B cell (primary cell): ENCODE measurements at regions not wholly inside any gene's neighbourhood (a gene's known extent, or its start where the extent isn't known, plus 50 kb on each side); places are given as distances from the start of the nearest gene placed in this dataset.

Experiments
- ATAC-seq: fragments of 200-7000 bp; cut with Tn5 transposase; one replicate; pipeline ENCODE4 v1.10.0; 2021; ENCODE audit warnings: low read depth, mild to moderate bottlenecking, moderate number of reproducible peaks, moderate library complexity
- CTCF ChIA-PET: fragments of 350-600 bp; sonication (Branson Sonifier 250); formaldehyde crosslinking; loops from one replicate; lab custom pipeline; 2021; ENCODE audit warnings: antibody characterized with exemption, inconsistent platforms; lab: Charles Lee
- POLR2A ChIA-PET: fragments of 350-600 bp; sonication (Branson Sonifier 250); formaldehyde crosslinking; loops from one replicate; lab custom pipeline; 2021; ENCODE audit warnings: antibody characterized with exemption; lab: Charles Lee
- DNase-seq: peaks from one replicate; pipeline ENCODE4 v3.0.0; 2013
- H2AFZ ChIP-seq: 2 replicates; pipeline ENCODE4 v1.6.1; 2012; ENCODE audit warnings: mild to moderate bottlenecking, low read depth, low read length; ENCODE audit not compliant: insufficient read depth, poor library complexity, severe bottlenecking
- H3K27ac ChIP-seq, 2 donors: 1 replicate in 1 of 2; 2 replicates in 1 of 2; pipeline ENCODE4 v1.5.1; 2012 to 2013; ENCODE audit warnings: low read length in 2 of 2, mild to moderate bottlenecking in 2 of 2, moderate library complexity in 1 of 2
- H3K27me3 ChIP-seq, 4 experiments: fragments of 200-600 bp in 1 of 4; sonication (generic) in 1 of 4; replicated peaks in 1 of 4; 1 replicate in 2 of 4; 2 replicates in 2 of 4; pipeline versions ENCODE4 v1.6.1 to v1.7.0; 2013 to 2016; ENCODE audit warnings: low read length in 3 of 4, mild to moderate bottlenecking in 2 of 4, mixed read lengths in 1 of 4, moderate library complexity in 1 of 4; ENCODE audit not compliant: insufficient read depth in 4 of 4, control insufficient read depth in 3 of 4; ENCODE audit errors: control extremely low read depth in 1 of 4
- H3K36me3 ChIP-seq, 2 experiments: replicated peaks in 1 of 2; 1 replicate in 1 of 2; 2 replicates in 1 of 2; pipeline versions ENCODE4 v1.6.1 to v1.7.1; 2013; ENCODE audit warnings: low read length in 1 of 2; ENCODE audit not compliant: insufficient read depth in 2 of 2, control insufficient read depth in 1 of 2; ENCODE audit errors: control extremely low read depth in 1 of 2, extremely low read depth in 1 of 2
- H3K4me1 ChIP-seq, 2 donors: fragments of 200-600 bp in 1 of 2; sonication (generic) in 1 of 2; 1 replicate in 1 of 2; 2 replicates in 1 of 2; pipeline versions ENCODE4 v1.5.1 to v1.6.1; 2013 to 2017; ENCODE audit warnings: low read length in 2 of 2; ENCODE audit not compliant: control insufficient read depth in 2 of 2, insufficient read depth in 2 of 2
- H3K4me2 ChIP-seq: replicated peaks from 2 replicates; pipeline ENCODE3; 2012; ENCODE audit warnings: mild to moderate bottlenecking, low read depth, low read length; ENCODE audit not compliant: poor library complexity, severe bottlenecking
- H3K4me3 ChIP-seq, 5 experiments: fragments of 200-600 bp in 1 of 5; sonication (generic) in 1 of 5; 1 replicate in 3 of 5; 2 replicates in 2 of 5; pipeline versions ENCODE4 v1.5.1 to v1.7.0; 2011 to 2016; ENCODE audit warnings: low read length in 4 of 5, mild to moderate bottlenecking in 4 of 5, low read depth in 2 of 5, control low read depth in 1 of 5, moderate library complexity in 1 of 5; ENCODE audit not compliant: insufficient read depth in 1 of 5; ENCODE audit errors: control extremely low read depth in 1 of 5, extremely low read depth in 1 of 5
- H3K79me2 ChIP-seq: fragments of 200-600 bp; sonication (generic); one replicate; pipeline ENCODE4 v1.6.0; 2016; ENCODE audit warnings: low read length; ENCODE audit not compliant: control insufficient read depth, insufficient read depth
- H3K9ac ChIP-seq: fragments of 200-600 bp; sonication (generic); 2 replicates; pipeline ENCODE4 v1.6.1; 2017; ENCODE audit warnings: mild to moderate bottlenecking, low read length, moderate library complexity
- H3K9me3 ChIP-seq, 3 donors: one replicate each; pipeline versions ENCODE4 v1.6.1 to v1.7.1; 2013; ENCODE audit warnings: low read length in 2 of 3; ENCODE audit not compliant: control insufficient read depth in 2 of 3, insufficient read depth in 1 of 3; ENCODE audit errors: control extremely low read depth in 1 of 3
- H4K20me1 ChIP-seq: 2 replicates; pipeline ENCODE4 v1.6.0; 2012; ENCODE audit warnings: mild to moderate bottlenecking, low read length; ENCODE audit not compliant: insufficient read depth, control insufficient read depth, poor library complexity, severe bottlenecking
- H3K27ac Mint-ChIP-seq: one replicate; pipeline ENCODE4 v1.8.0; 2021; ENCODE audit warnings: mixed read lengths
- H3K27me3 Mint-ChIP-seq: one replicate; pipeline ENCODE4 v1.8.0; 2021; ENCODE audit warnings: mixed read lengths
- H3K4me1 Mint-ChIP-seq: one replicate; pipeline ENCODE4 v1.8.0; 2021; ENCODE audit warnings: mixed read lengths
- H3K4me3 Mint-ChIP-seq: one replicate; pipeline ENCODE4 v1.8.0; 2021; ENCODE audit warnings: mixed read lengths
- H3K9me3 Mint-ChIP-seq: one replicate; pipeline ENCODE4 v1.8.0; 2022; ENCODE audit warnings: mixed read lengths; ENCODE audit not compliant: insufficient read depth
- EZH2 ChIP-seq: IDR thresholded peaks from 2 replicates; pipeline ENCODE4 v1.6.1; 2012; ENCODE audit warnings: borderline replicate concordance, low read depth, mild to moderate bottlenecking, moderate library complexity, low read length; ENCODE audit not compliant: insufficient read depth, poor library complexity, severe bottlenecking
- WGBS: methylation state at CpG from one replicate; pipeline ENCODE4 v1.1.5; 2013; ENCODE audit warnings: missing lambda C conversion rate; ENCODE audit not compliant: insufficient coverage; 5-methylcytosine and 5-hydroxymethylcytosine counted together
- intact Hi-C: fragments of 100-400 bp; cut with micrococcal nuclease; formaldehyde crosslinking; loops from one replicate; pipeline ENCODE4 v1.10.0; 2022
- TF ChIP-seq, protein P1 (sequence below): fragments of 200-600 bp; IDR thresholded peaks from one replicate; pipeline ENCODE4 v1.8.0; 2022; ENCODE audit warnings: antibody characterized with exemption, mild to moderate bottlenecking

- Histone ChIP-seq H3K79me2 (no peaks in the 10 kb centered on the region), H2AFZ (no peak overlapping the region), H3K27me3 (no peaks in the 10 kb centered on the region), H3K4me1 (no peaks in the 10 kb centered on the region), H3K27ac (no peak overlapping the region), H3K4me2 (no peak overlapping the region), H3K9ac (no peak overlapping the region), H3K9me3 (peaks cover 0 to 4% (median 4%) of the 10 kb centered on the region in 3 donors), H4K20me1 (no peaks in the 10 kb centered on the region), H3K36me3 (no peaks in the 10 kb centered on the region), H3K4me3 (no peak overlapping the region)
- WGBS = 0% methylated on average over 1 of the region's 2 CpGs
- DNase-seq (no peak), ATAC-seq (no peak)
- CTCF ChIA-PET = no interaction called here
- H3K27ac Mint-ChIP-seq = no peak overlapping the region
- H3K9me3 Mint-ChIP-seq = peaks cover 2% of the 10 kb centered on the region
- TF ChIP-seq, protein P1, sequence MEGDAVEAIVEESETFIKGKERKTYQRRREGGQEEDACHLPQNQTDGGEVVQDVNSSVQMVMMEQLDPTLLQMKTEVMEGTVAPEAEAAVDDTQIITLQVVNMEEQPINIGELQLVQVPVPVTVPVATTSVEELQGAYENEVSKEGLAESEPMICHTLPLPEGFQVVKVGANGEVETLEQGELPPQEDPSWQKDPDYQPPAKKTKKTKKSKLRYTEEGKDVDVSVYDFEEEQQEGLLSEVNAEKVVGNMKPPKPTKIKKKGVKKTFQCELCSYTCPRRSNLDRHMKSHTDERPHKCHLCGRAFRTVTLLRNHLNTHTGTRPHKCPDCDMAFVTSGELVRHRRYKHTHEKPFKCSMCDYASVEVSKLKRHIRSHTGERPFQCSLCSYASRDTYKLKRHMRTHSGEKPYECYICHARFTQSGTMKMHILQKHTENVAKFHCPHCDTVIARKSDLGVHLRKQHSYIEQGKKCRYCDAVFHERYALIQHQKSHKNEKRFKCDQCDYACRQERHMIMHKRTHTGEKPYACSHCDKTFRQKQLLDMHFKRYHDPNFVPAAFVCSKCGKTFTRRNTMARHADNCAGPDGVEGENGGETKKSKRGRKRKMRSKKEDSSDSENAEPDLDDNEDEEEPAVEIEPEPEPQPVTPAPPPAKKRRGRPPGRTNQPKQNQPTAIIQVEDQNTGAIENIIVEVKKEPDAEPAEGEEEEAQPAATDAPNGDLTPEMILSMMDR = no peak
- TF ChIP-seq EZH2 = no peak
- POLR2A ChIA-PET = no interaction called here
- H3K4me1 Mint-ChIP-seq = peaks cover 5% of the 10 kb centered on the region
- no peaks in the 10 kb centered on the region for H3K27me3 Mint-ChIP-seq
- intact Hi-C loops = no loop called here
- no peak overlapping the region for H3K4me3 Mint-ChIP-seq
Observed at GRCh38 chrX:4253092-4253491, 539.6 kb upstream of the PRKX start.

GRCh38 chrX:4249401-4249800 lies 536.0 kb upstream of the PRKX start:
- Histone ChIP-seq H3K27me3 (no peaks in the 10 kb centered on the region), H3K27ac (no peak overlapping the region), H3K36me3 (no peaks in the 10 kb centered on the region), H3K79me2 (no peaks in the 10 kb centered on the region), H4K20me1 (no peaks in the 10 kb centered on the region), H2AFZ (no peak overlapping the region), H3K4me3 (no peak overlapping the region), H3K4me2 (no peak overlapping the region), H3K9me3 (peaks cover 0 to 4% (median 0%) of the 10 kb centered on the region in 3 donors), H3K9ac (no peak overlapping the region), H3K4me1 (no peaks in the 10 kb centered on the region)
- no peaks in the 10 kb centered on the region for H3K27me3 Mint-ChIP-seq
- H3K4me3 Mint-ChIP-seq = no peak overlapping the region
- H3K4me1 Mint-ChIP-seq = peaks cover 5% of the 10 kb centered on the region
- no peak for ATAC-seq
- POLR2A ChIA-PET = no interaction called here
- CTCF ChIA-PET = no interaction called here
- no peak overlapping the region for H3K27ac Mint-ChIP-seq
- peaks cover 2% of the 10 kb centered on the region for H3K9me3 Mint-ChIP-seq
- no peak for DNase-seq
- 73% methylated on average over 3 of the region's 8 CpGs for WGBS
- intact Hi-C loops = no loop called here
- TF ChIP-seq EZH2 = no peak
- TF ChIP-seq, protein P1 = no peak
